ENCODE measurements at regions not wholly inside any gene's neighbourhood (a gene's known extent, or its start where the extent isn't known, plus 50 kb on each side); places are given as distances from the start of the nearest gene placed in this dataset.

GRCh38 chr7:130893441-130893894 lies 159.5 kb upstream of the KLF14 start:
- peaks cover 0 to 56% (median 28%) of the 10 kb centered on the region in 4 donors for H3K36me3 ChIP-seq
- TF ChIP-seq CTCF (IDR thresholded peaks at IDR 0.05) (no peak), POLR2AphosphoS5 (IDR thresholded peaks at IDR 0.05) (peak; percentile 34 to 49), EP300 (IDR thresholded peaks at IDR 0.05) (peak in 1 of 4 donors; percentile 64)

GRCh38 chr7:130894146-130894908 lies 160.3 kb upstream of the KLF14 start:
- ATAC-seq (ENCODE audit: low FRiP score in 2 of 2) (peak; percentile 28 to 78), DNase-seq (peak; percentile 84 to 97)
- Histone ChIP-seq H3K27ac (peak overlapping the region; percentile 54 to 81 (median 68)), H3K4me3 (no peak overlapping the region), H3K27me3 (no peaks in the 10 kb centered on the region), H3K36me3 (peaks cover 0 to 56% (median 30%) of the 10 kb centered on the region in 4 donors), H3K9me3 (no peaks in the 10 kb centered on the region), H3K4me1 (peaks cover 61 to 93% (median 75%) of the 10 kb centered on the region in 4 donors)
- peak in 1 of 4 donors; percentile 32 for TF ChIP-seq POLR2A (IDR thresholded peaks at IDR 0.05)
- peak in 3 of 4 donors; percentile 73 to 98 (median 76) for TF ChIP-seq EP300 (IDR thresholded peaks at IDR 0.05)
- peak; percentile 72 to 90 for TF ChIP-seq POLR2AphosphoS5 (IDR thresholded peaks at IDR 0.05)
- no peak for TF ChIP-seq CTCF (IDR thresholded peaks at IDR 0.05)
- 47 to 54% methylated on average over 13 to 14 of the region's 14 CpGs for WGBS, 2 donors

More at GRCh38 chr7:130893441-130893894, 159.5 kb upstream of the KLF14 start:
- ATAC-seq (ENCODE audit: low FRiP score in 2 of 2): peak in 1 of 2 donors; percentile 52
- Histone ChIP-seq H3K4me3 (no peak overlapping the region), H3K27me3 (no peaks in the 10 kb centered on the region), H3K9me3 (no peaks in the 10 kb centered on the region), H3K4me1 (peaks cover 62 to 92% (median 75%) of the 10 kb centered on the region in 4 donors), H3K27ac (peak overlapping the region; percentile 54 to 81 (median 68))
- 53 to 65% methylated on average over 7 of the region's 7 CpGs for WGBS, 2 donors
- no peak for DNase-seq

DNA sequence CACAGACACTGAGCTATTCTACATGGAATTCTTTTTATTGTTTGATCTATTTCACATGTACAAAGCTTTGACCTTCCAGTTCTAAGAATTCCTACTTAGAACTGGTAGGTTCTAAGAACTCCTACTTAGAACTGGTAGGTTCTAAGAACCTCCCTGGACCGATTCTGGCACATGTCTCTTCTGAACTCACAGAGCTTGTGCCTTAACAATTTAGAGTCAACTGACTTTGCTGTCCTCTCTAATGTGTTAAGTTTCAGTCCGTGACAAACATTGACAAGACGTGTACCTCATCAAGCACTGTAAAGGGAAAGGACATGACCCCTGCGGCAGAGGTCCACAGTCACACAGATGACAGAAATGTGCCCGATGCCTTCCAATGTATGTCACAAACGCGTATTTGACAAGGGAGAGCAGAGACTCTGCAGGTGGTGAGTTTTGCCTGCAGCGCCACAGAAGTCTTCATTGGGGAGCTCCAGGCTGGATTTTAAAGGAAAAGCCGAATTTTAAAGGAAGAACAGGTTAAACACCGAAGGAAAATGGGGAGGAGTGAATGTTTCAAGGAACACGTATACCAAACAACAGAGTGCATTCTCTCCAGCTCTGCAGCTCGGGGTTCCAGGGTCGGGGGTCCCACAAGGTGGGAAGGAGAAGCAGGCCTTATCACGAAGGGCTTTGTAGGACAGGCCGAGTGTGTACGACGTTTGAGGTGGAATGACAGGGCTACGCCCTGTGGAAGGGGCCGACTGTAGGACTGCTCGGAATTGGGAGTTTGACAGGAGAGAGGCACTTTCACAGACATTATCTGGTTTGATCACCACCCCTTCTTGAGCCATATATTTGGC lies 161.1 kb upstream of the KLF14 start:
- Histone ChIP-seq H3K27me3 (no peaks in the 10 kb centered on the region), H3K27ac (peak overlapping the region; percentile 54 to 81 (median 68)), H3K36me3 (peaks cover 0 to 51% (median 28%) of the 10 kb centered on the region in 4 donors), H3K4me3 (no peak overlapping the region), H3K4me1 (peaks cover 60 to 93% (median 75%) of the 10 kb centered on the region in 4 donors), H3K9me3 (no peaks in the 10 kb centered on the region)
- DNase-seq (no peak), ATAC-seq (ENCODE audit: low FRiP score in 2 of 2) (no peak)
- WGBS, 2 donors: 69 to 72% methylated on average over 20 of the region's 20 CpGs
- no peak for TF ChIP-seq POLR2AphosphoS5 (IDR thresholded peaks at IDR 0.05)
- TF ChIP-seq EP300 (IDR thresholded peaks at IDR 0.05): no peak
- no peak for TF ChIP-seq POLR2A (IDR thresholded peaks at IDR 0.05)
- no peak for TF ChIP-seq CTCF (IDR thresholded peaks at IDR 0.05)

DNA sequence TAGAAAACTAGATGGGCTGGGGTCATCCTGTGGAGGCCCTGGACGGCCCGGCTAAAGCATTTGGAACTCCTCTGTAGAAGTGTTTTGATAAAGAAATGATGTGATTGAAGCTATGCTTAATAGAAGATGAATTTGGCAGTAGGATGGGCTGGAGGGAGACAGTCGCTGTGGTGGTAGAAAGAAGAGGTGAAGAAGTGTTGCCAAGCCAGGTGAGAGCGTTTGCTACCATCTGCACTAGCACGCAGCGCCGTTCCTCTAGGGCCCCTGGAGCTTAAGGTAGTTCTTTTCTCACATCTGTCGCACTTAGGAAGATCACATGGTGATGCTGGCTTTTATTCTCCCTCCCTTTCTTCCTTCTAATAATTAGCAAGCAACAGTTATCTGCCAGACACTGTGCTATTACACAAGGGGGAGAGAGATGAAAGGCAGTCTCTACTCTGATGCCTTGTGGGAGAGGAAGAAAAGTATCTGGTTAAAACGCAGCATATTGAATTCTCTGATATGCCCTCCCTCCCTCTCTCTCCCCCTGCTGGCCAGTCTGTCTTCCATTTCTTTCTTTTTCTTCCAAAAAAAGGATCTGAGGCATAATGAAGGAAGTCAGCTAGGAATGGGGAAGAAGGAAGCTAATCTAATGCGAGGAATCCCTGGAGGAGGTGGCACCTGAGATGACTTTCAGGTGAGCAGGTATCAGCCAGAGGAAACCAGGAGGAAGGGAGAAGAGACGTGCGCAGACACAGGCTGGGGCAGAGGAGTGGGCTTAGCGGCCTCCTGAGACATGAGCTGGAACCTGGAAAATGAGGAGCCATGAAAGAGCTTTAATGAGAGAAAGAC lies 162.3 kb upstream of the KLF14 start:
- TF ChIP-seq EP300 (IDR thresholded peaks at IDR 0.05): no peak
- TF ChIP-seq CTCF (IDR thresholded peaks at IDR 0.05): peak in 2 of 6 experiments; percentile 8 to 43
- TF ChIP-seq POLR2A (IDR thresholded peaks at IDR 0.05): no peak
- TF ChIP-seq POLR2AphosphoS5 (IDR thresholded peaks at IDR 0.05): no peak
- ATAC-seq (ENCODE audit: low FRiP score in 2 of 2) (no peak), DNase-seq (no peak)
- Histone ChIP-seq H3K27ac (peak overlapping the region; percentile 54 to 81 (median 64)), H3K4me3 (no peak overlapping the region), H3K4me1 (peaks cover 66 to 93% (median 79%) of the 10 kb centered on the region in 4 donors), H3K27me3 (no peaks in the 10 kb centered on the region), H3K36me3 (peaks cover 0 to 53% (median 27%) of the 10 kb centered on the region in 4 donors), H3K9me3 (no peaks in the 10 kb centered on the region)
- WGBS, 2 donors: 74 to 77% methylated on average over 13 of the region's 13 CpGs

Measured in upper lobe of left lung (tissue), 6 donors.